PC-9 (cell line): ENCODE measurements at regions not wholly inside any gene's neighbourhood (a gene's known extent, or its start where the extent isn't known, plus 50 kb on each side); places are given as distances from the start of the nearest gene placed in this dataset.

Experiments
- EZH2 ChIP-seq: fragments of 200-600 bp; sonication (generic); IDR thresholded peaks from 2 replicates; pipeline ENCODE4 v1.8.0; 2017; ENCODE audit warnings: antibody characterized with exemption, low read depth
- TF ChIP-seq, protein P1 (sequence below): fragments of 200-600 bp; sonication (generic); conservative IDR thresholded peaks from 2 replicates; pipeline ENCODE4 v1.6.1; 2017; ENCODE audit warnings: mixed run types, antibody characterized with exemption, mild to moderate bottlenecking, moderate library complexity

DNA sequence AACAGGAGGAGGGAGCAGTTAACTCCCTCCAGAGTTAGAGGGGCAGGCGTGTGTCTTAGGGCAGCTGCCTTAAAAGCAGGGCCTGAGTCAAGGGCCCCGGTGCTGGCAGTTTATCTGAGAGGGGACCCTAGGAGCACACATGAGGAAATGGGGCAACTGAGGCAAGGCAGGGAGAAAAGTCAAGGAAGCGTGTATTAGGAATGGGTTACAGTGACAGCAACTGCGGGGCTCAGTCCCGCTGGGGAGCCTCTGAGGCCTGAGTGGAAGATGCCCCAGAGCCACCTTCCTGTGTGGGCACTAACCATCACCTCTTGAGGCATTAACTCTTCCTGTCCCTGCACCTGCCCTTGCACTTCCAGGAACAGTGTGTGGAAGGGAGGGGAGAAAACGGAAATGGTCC lies 276.3 kb downstream of the MATN1 start:
- TF ChIP-seq, protein P1, sequence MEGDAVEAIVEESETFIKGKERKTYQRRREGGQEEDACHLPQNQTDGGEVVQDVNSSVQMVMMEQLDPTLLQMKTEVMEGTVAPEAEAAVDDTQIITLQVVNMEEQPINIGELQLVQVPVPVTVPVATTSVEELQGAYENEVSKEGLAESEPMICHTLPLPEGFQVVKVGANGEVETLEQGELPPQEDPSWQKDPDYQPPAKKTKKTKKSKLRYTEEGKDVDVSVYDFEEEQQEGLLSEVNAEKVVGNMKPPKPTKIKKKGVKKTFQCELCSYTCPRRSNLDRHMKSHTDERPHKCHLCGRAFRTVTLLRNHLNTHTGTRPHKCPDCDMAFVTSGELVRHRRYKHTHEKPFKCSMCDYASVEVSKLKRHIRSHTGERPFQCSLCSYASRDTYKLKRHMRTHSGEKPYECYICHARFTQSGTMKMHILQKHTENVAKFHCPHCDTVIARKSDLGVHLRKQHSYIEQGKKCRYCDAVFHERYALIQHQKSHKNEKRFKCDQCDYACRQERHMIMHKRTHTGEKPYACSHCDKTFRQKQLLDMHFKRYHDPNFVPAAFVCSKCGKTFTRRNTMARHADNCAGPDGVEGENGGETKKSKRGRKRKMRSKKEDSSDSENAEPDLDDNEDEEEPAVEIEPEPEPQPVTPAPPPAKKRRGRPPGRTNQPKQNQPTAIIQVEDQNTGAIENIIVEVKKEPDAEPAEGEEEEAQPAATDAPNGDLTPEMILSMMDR: no peak
- TF ChIP-seq EZH2: no peak
